KOPT-K1 (cell line): ENCODE measurements at regions not wholly inside any gene's neighbourhood (a gene's known extent, or its start where the extent isn't known, plus 50 kb on each side); places are given as distances from the start of the nearest gene placed in this dataset.

ENCODE experiments used
- H3K27ac ChIP-seq: fragments of 200-600 bp; sonication (generic); 2 replicates; pipeline ENCODE4 v1.5.1; 2016; ENCODE audit warnings: antibody characterized with exemption, mild to moderate bottlenecking, low read depth, low read length; ENCODE audit not compliant: poor library complexity, severe bottlenecking
- H3K36me3 ChIP-seq: fragments of 200-600 bp; sonication (generic); 2 replicates; pipeline ENCODE4 v1.5.1; 2017; ENCODE audit warnings: antibody characterized with exemption, mild to moderate bottlenecking, low read length, moderate library complexity; ENCODE audit not compliant: insufficient read depth
- H3K9me3 ChIP-seq: fragments of 200-600 bp; sonication (generic); 2 replicates; pipeline ENCODE4 v1.5.1; 2017; ENCODE audit warnings: antibody characterized with exemption, low read length, mild to moderate bottlenecking; ENCODE audit not compliant: insufficient read depth, poor library complexity, severe bottlenecking

- no peaks in the 10 kb centered on the region for H3K36me3 ChIP-seq
These were observed 513.0 kb downstream of the PTPRC start for GRCh38 chr1:199151634-199152425.

DNA sequence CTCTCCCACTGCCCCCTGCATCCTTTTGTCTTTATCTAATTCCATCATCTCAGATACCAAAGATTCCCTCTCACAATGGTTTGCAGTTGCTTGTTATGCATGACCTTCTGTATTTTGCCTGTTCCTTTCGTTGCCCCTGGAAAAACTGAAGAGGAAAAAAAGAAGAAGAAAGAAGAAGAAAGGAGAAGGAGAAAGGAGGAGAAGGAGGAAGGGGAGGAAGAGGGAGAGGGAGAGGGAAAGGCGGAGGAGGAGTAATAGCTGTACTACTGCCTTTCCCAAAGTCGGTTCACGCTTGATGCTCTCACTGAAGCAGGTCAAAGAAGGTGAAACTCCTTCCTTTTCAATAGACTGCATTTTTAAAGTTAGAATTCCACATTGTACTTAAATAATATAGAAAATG, 513.8 kb downstream of the PTPRC start:
- H3K36me3 ChIP-seq: no peaks in the 10 kb centered on the region
- peak overlapping the region; percentile 99 for H3K27ac ChIP-seq
- H3K9me3 ChIP-seq: no peaks in the 10 kb centered on the region

More at GRCh38 chr1:199151634-199152425, 513.0 kb downstream of the PTPRC start:
- Histone ChIP-seq H3K27ac (peak overlapping the region; percentile 99), H3K9me3 (no peaks in the 10 kb centered on the region)

DNA sequence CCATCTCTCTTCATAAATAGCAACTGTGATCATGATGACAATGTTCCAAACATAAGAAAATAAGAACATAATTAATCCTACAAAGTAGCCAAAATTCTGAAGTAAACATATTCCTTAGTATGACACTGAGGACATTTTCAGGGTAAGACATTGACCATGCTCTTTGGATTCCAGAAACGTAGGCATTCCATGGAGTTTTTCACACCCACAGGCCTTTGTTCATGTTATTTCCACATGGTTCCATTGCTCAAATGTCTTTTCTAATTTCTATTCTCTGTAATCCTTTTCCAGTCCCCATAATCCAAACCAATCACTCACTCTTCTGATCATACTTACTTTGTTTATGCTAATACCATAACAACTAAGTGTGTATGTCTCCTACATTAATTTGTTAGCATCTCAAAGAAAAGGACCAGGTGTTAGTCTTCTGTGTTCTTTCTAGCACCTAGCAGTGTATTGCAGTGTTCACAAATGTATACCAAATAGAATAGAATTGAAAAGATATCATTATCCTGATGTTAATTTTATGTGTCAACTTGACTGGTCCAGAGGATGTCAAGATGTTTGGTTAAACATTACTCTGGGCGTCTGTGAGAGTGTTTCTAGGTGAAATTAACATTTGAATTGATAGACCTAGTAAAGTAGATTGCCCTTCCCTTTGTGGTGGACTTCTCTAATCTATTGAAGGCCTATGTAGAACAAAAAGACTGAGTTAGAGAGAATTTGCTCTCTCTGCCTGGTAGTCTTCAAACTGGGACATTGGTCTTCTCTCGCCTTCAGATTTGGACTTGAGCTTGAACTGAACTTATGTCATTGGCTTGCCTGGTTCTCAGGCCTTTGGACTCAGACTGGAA, 516.6 kb downstream of the PTPRC start:
- H3K9me3 ChIP-seq: no peaks in the 10 kb centered on the region
- H3K36me3 ChIP-seq: no peaks in the 10 kb centered on the region
- H3K27ac ChIP-seq: peak overlapping the region; percentile 99

- H3K27ac ChIP-seq: peak overlapping the region; percentile 99
- H3K9me3 ChIP-seq: no peaks in the 10 kb centered on the region
These were observed 518.7 kb downstream of the PTPRC start for GRCh38 chr1:199157494-199157893.

DNA sequence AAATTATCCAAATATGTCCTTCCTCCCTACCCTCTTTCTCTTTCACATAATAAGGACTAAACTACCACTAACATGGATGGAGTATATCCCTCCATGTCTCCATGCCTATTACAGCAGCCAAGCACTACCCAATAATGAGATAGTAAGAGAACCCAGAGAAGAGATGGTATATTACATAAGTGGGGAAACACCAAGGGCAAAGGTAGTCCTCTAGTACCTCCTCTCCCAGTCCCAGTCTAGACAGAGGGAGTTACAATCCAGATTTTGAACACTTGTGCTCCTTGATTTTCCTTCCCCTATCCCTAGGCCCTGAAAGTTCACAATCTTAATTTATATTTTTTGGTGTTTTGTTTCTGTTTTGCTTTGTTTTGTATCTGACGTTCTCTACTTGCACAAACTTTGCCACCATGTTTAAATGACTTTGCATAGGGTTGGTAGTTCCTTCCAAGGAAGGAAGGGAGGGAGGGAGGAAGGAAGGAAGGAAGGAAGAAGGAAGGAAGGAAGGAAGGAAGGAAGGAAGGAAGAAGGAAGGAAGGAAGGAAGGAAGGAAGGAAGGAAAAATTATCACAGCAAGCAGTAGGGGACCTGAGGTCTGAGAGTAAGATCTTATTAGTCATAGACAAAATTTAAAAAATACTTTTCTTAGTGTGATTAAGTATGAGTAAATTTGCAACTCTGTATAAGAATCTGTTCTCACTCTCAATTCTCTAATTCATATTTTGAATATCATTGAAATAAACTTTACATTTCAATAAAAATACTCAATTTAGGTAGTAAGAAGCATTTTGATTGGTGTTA, 521.9 kb downstream of the PTPRC start:
- no peaks in the 10 kb centered on the region for H3K36me3 ChIP-seq

More at GRCh38 chr1:199157494-199157893, 518.7 kb downstream of the PTPRC start:
- H3K36me3 ChIP-seq: no peaks in the 10 kb centered on the region

DNA sequence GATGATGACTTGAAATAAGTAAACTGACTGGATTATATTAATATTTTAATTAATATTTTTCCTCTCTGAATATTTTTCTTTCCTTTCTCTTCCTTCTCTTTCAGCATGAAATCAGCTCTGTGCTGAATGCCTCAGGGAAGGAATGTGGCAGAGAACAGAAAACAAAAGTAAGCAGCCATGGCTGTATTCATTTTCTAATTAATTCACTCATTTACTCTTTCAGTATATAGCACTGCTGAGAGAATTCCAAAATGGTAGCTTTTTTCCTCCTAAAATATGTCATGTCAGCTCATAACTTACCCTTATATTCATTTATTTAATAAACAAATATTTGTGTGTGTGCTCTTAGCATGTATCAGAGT, 522.5 kb downstream of the PTPRC start:
- Histone ChIP-seq H3K36me3 (no peaks in the 10 kb centered on the region), H3K9me3 (no peaks in the 10 kb centered on the region), H3K27ac (peak overlapping the region; percentile 99)

More for the DNA sequence above, 521.9 kb downstream of the PTPRC start:
- no peaks in the 10 kb centered on the region for H3K9me3 ChIP-seq
- H3K27ac ChIP-seq: peak overlapping the region; percentile 99

DNA sequence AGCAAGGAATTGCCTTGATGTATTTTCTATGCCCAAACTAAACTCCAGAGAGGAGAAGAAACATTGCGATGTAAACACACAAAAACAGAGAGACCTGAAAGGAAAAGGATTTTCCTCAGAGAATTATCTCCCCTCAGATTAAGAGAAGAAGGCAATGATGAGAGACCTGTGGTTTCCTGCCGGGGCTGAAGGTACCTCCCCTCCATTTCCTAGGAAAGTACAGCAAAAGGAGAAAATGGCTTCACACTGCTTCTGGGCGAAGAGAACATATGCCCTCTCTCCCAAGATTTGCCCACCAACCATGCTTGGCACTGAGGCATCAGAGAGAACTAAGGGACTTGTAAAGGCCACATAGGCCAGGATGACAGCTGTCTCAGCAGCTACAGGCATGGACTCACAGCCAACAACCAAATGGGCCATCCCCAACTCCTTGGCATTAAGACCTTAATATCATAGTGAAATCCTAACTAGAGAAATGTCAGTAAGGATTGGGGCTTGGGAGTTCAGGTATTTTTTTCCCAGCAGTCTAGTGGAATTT, 523.0 kb downstream of the PTPRC start:
- H3K9me3 ChIP-seq: no peaks in the 10 kb centered on the region
- H3K27ac ChIP-seq: peak overlapping the region; percentile 99
- H3K36me3 ChIP-seq: no peaks in the 10 kb centered on the region

GRCh38 chr1:199163267-199163666, 524.4 kb downstream of the PTPRC start:
- H3K36me3 ChIP-seq: no peaks in the 10 kb centered on the region
- H3K9me3 ChIP-seq: no peaks in the 10 kb centered on the region
- peak overlapping the region; percentile 99 for H3K27ac ChIP-seq

GRCh38 chr1:199163670-199164069, 524.8 kb downstream of the PTPRC start:
- Histone ChIP-seq H3K9me3 (no peaks in the 10 kb centered on the region), H3K27ac (peak overlapping the region; percentile 99), H3K36me3 (no peaks in the 10 kb centered on the region)

- H3K27ac ChIP-seq: peak overlapping the region; percentile 99
- no peaks in the 10 kb centered on the region for H3K9me3 ChIP-seq
- no peaks in the 10 kb centered on the region for H3K36me3 ChIP-seq
These were observed 528.6 kb downstream of the PTPRC start for GRCh38 chr1:199167460-199167859.

DNA sequence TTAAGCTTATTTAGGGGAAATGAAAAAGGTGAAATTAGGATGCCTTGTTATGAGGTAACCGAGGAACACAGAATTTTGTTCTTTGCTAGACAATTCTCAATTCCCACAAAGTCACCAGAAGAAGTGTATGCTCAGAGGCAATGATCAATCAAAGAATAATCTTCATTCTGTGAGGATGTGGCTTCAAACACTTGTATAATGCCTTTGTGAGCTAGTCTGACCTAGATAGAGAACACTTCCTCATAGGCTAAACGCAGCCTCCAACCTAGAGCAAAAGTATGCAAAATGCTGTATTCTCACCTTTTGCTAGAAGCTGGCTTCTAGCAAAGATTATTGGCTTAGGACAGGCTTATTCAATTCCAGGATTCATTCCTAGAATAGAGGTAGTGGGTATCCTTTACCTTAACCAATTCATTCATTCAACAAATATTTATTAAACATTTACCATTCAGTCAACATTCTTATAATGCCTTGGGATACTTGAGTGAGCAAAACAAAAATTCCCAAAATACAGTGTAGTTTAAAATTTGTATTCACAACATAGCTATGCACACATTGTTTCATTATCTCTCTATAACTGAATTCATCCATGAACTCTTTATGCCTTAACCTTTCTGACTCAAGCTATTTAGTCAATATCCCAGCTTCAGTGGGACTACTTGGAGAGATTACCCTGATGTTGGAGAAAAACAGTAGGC, 530.2 kb downstream of the PTPRC start:
- Histone ChIP-seq H3K9me3 (no peaks in the 10 kb centered on the region), H3K27ac (peak overlapping the region; percentile 99), H3K36me3 (no peaks in the 10 kb centered on the region)

GRCh38 chr1:199170711-199171110, 531.9 kb downstream of the PTPRC start:
- Histone ChIP-seq H3K27ac (peak overlapping the region; percentile 99), H3K9me3 (no peaks in the 10 kb centered on the region), H3K36me3 (no peaks in the 10 kb centered on the region)

DNA sequence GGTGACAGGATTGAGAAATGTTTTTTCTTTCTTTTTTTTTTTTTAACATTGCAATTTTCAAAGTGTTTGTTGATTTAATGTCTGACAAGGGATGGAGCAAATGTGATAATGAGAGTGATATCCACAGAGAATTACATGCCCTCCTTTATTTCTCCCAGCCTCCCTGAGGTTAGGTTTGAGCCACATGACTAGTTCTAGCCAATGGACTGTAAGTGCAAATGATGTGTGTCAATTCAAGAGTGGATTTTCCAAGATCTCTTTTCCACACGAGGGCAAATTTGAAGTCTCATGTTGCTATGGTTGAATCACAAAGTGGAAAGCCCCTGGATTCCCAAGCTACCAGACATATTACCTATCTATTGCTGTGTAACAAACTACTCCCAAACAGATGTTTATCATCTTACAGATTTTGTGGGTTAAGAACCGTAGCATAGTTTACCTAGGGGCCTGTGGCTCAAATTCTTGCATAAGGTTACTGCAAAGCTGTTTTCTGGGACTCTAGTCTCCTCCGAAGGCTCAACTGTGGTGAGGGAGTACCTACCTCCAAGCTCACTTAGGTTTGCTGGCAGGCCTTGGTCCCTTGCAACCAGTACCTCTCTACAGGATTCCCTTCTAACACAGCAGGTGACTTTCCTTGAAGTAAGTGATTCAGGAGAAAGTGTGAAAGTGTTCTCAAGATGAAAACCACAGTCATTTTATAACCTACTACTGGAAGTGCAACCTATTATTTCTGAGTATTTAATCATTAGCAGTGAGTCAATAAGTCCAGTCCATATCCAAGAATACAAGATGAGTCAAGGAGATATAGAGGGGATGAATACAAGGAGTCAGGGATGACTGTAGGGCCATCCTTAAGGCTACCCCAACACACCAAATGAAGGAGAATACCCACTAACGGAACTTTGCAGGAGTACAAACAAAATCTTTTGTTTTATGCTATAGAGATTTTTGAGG, 533.6 kb downstream of the PTPRC start:
- no peaks in the 10 kb centered on the region for H3K9me3 ChIP-seq
- peak overlapping the region; percentile 99 for H3K27ac ChIP-seq
- no peaks in the 10 kb centered on the region for H3K36me3 ChIP-seq
